OCI-LY7 (cell line): ENCODE measurements at regions not wholly inside any gene's neighbourhood (a gene's known extent, or its start where the extent isn't known, plus 50 kb on each side); places are given as distances from the start of the nearest gene placed in this dataset.

Experiments
- EZH2phosphoT487 ChIP-seq: fragments of 200-600 bp; sonication (generic); IDR thresholded peaks from 2 replicates; pipeline ENCODE4 v1.6.1; 2018; ENCODE audit warnings: low read depth, borderline replicate concordance, mild to moderate bottlenecking, mixed run types, antibody characterized with exemption, low read length, moderate library complexity, mixed read lengths
- TF ChIP-seq, protein P1 (sequence below): fragments of 200-600 bp; sonication (generic); conservative IDR thresholded peaks from 2 replicates; pipeline ENCODE4 v1.5.1; 2014; ENCODE audit warnings: mild to moderate bottlenecking, antibody characterized with exemption, low read length, moderate library complexity, mixed read lengths

GRCh38 chr6:47924001-47924400 lies 142.2 kb downstream of the OPN5 start:
- TF ChIP-seq, protein P1, sequence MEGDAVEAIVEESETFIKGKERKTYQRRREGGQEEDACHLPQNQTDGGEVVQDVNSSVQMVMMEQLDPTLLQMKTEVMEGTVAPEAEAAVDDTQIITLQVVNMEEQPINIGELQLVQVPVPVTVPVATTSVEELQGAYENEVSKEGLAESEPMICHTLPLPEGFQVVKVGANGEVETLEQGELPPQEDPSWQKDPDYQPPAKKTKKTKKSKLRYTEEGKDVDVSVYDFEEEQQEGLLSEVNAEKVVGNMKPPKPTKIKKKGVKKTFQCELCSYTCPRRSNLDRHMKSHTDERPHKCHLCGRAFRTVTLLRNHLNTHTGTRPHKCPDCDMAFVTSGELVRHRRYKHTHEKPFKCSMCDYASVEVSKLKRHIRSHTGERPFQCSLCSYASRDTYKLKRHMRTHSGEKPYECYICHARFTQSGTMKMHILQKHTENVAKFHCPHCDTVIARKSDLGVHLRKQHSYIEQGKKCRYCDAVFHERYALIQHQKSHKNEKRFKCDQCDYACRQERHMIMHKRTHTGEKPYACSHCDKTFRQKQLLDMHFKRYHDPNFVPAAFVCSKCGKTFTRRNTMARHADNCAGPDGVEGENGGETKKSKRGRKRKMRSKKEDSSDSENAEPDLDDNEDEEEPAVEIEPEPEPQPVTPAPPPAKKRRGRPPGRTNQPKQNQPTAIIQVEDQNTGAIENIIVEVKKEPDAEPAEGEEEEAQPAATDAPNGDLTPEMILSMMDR, result no peak
- TF ChIP-seq EZH2phosphoT487, result no peak
